HG03159 (cell line): ENCODE measurements at regions not wholly inside any gene's neighbourhood (a gene's known extent, or its start where the extent isn't known, plus 50 kb on each side); places are given as distances from the start of the nearest gene placed in this dataset.
"Not testable (repeated sequence)": the region's sequence is repeated elsewhere in the genome, so short reads cannot be mapped to it uniquely, and the experiment has no call there.

ENCODE experiments used
- ATAC-seq: cut with Tn5 transposase; IDR thresholded peaks from one replicate; pipeline ENCODE4 v1.9.1; 2021; ENCODE audit warnings: mild to moderate bottlenecking, moderate library complexity; ENCODE audit not compliant: unreplicated experiment

- ATAC-seq: not testable (repeated sequence)
These were observed 289.4 kb downstream of the CNTNAP3B start for GRCh38 chr9:41839786-41840185.

GRCh38 chr9:41838953-41839352, 290.3 kb downstream of the CNTNAP3B start:
- not testable (repeated sequence) for ATAC-seq

GRCh38 chr9:41838562-41838851, 290.7 kb downstream of the CNTNAP3B start:
- ATAC-seq: not testable (repeated sequence)

- not testable (repeated sequence) for ATAC-seq
These were observed 291.3 kb downstream of the CNTNAP3B start for GRCh38 chr9:41837684-41838561.

- ATAC-seq: not testable (repeated sequence)
These were observed 296.1 kb downstream of the CNTNAP3B start for GRCh38 chr9:41833108-41833507.

GRCh38 chr9:41824723-41825122, 304.5 kb downstream of the CNTNAP3B start:
- ATAC-seq: not testable (repeated sequence)

- ATAC-seq: not testable (repeated sequence)
These were observed 326.5 kb downstream of the CNTNAP3B start for GRCh38 chr9:41802706-41803105.

- not testable (repeated sequence) for ATAC-seq
These were observed 330.5 kb downstream of the CNTNAP3B start for GRCh38 chr9:41798684-41799083.

- not testable (repeated sequence) for ATAC-seq
These were observed 338.4 kb downstream of the CNTNAP3B start for GRCh38 chr9:41790719-41791363.

GRCh38 chr9:41790007-41790406, 339.2 kb downstream of the CNTNAP3B start:
- not testable (repeated sequence) for ATAC-seq

- ATAC-seq: not testable (repeated sequence)
These were observed 339.8 kb downstream of the CNTNAP3B start for GRCh38 chr9:41789387-41789786.

- not testable (repeated sequence) for ATAC-seq
These were observed 341.3 kb downstream of the CNTNAP3B start for GRCh38 chr9:41787951-41788350.

- not testable (repeated sequence) for ATAC-seq
These were observed 342.0 kb downstream of the CNTNAP3B start for GRCh38 chr9:41787270-41787669.

- not testable (repeated sequence) for ATAC-seq
These were observed 345.2 kb downstream of the CNTNAP3B start for GRCh38 chr9:41784006-41784405.

GRCh38 chr9:41783070-41783810, 346.0 kb downstream of the CNTNAP3B start:
- ATAC-seq: not testable (repeated sequence)

GRCh38 chr9:41781899-41782298, 347.3 kb downstream of the CNTNAP3B start:
- not testable (repeated sequence) for ATAC-seq

- not testable (repeated sequence) for ATAC-seq
These were observed 349.3 kb downstream of the CNTNAP3B start for GRCh38 chr9:41779897-41780406.

- not testable (repeated sequence) for ATAC-seq
These were observed 350.0 kb downstream of the CNTNAP3B start for GRCh38 chr9:41779192-41779591.

- not testable (repeated sequence) for ATAC-seq
These were observed 350.6 kb downstream of the CNTNAP3B start for GRCh38 chr9:41778535-41779071.

GRCh38 chr9:41777536-41777935, 351.7 kb downstream of the CNTNAP3B start:
- ATAC-seq: not testable (repeated sequence)

- ATAC-seq: not testable (repeated sequence)
These were observed 356.7 kb downstream of the CNTNAP3B start for GRCh38 chr9:41772541-41772940.
